ENCODE measurements at regions not wholly inside any gene's neighbourhood (a gene's known extent, or its start where the extent isn't known, plus 50 kb on each side); places are given as distances from the start of the nearest gene placed in this dataset.
"Not testable (repeated sequence)": the region's sequence is repeated elsewhere in the genome, so short reads cannot be mapped to it uniquely, and the experiment has no call there.

GRCh38 chr2:67906547-67906946 lies 156.3 kb downstream of the C1D start:
- TF ChIP-seq POLR2A (IDR thresholded peaks at IDR 0.05); CTCF (IDR thresholded peaks at IDR 0.05 in 4 of 5, conservative IDR thresholded peaks at IDR 0.05 in 1 of 5): not testable (repeated sequence)

Measured in gastrocnemius medialis (tissue), 4 donors.